OCI-LY3 (cell line): ENCODE measurements at regions not wholly inside any gene's neighbourhood (a gene's known extent, or its start where the extent isn't known, plus 50 kb on each side); places are given as distances from the start of the nearest gene placed in this dataset.

Source experiments
- H2AFZ ChIP-seq: fragments of 200-600, 300-600 bp; shearing (Covaris generic); 2 replicates; pipeline ENCODE4 v1.6.0; 2014; ENCODE audit warnings: antibody characterized with exemption, low read depth, low read length
- H3K27ac ChIP-seq: fragments of 200-600, 300-600 bp; sonication (generic); 2 replicates; pipeline ENCODE4 v1.5.1; 2014; ENCODE audit warnings: mild to moderate bottlenecking, low read length, moderate library complexity, mixed read lengths
- H3K27me3 ChIP-seq: fragments of 200-600, 300-600 bp; sonication (generic); 2 replicates; pipeline ENCODE4 v1.6.1; 2014; ENCODE audit warnings: low read depth, low read length, mixed read lengths
- H3K36me3 ChIP-seq: fragments of 200-600, 300-600 bp; sonication (generic); replicated peaks from 2 replicates; pipeline ENCODE3; 2014; ENCODE audit warnings: low read depth, low read length, mixed read lengths
- H3K4me1 ChIP-seq: fragments of 300-600, 200-600 bp; sonication (generic); 2 replicates; pipeline ENCODE4 v1.6.1; 2014; ENCODE audit warnings: low read length, mixed read lengths
- H3K4me2 ChIP-seq: fragments of 200-600, 300-600 bp; sonication (generic); 2 replicates; pipeline ENCODE4 v1.6.1; 2014; ENCODE audit warnings: low read length, mixed read lengths
- H3K4me3 ChIP-seq: fragments of 300-600, 200-600 bp; sonication (generic); 2 replicates; pipeline ENCODE4 v1.5.1; 2014; ENCODE audit warnings: antibody characterized with exemption, mild to moderate bottlenecking, low read length, moderate library complexity
- H3K79me2 ChIP-seq: fragments of 300-600, 200-600 bp; shearing (Covaris generic); 2 replicates; pipeline ENCODE4 v1.6.1; 2014; ENCODE audit warnings: mild to moderate bottlenecking, low read length, mixed read lengths
- H3K9ac ChIP-seq: fragments of 300-600, 200-600 bp; shearing (Covaris generic); 2 replicates; pipeline ENCODE4 v1.6.0; 2014; ENCODE audit warnings: mild to moderate bottlenecking, low read length, moderate library complexity
- H3K9me3 ChIP-seq: fragments of 200-600, 300-600 bp; shearing (Covaris generic); 2 replicates; pipeline ENCODE4 v1.6.1; 2014; ENCODE audit warnings: low read length, mixed read lengths; ENCODE audit not compliant: insufficient read depth
- H4K20me1 ChIP-seq: fragments of 200-600, 300-600 bp; sonication (generic); 2 replicates; pipeline ENCODE4 v1.6.1; 2016; ENCODE audit warnings: low read length, mixed read lengths; ENCODE audit not compliant: insufficient read depth
- CTCF ChIP-seq: fragments of 200-600, 300-600 bp; sonication (generic); IDR thresholded peaks from 2 replicates; pipeline ENCODE4 v1.5.1; 2014; ENCODE audit warnings: antibody characterized with exemption, low read length, low read depth
- EZH2phosphoT487 ChIP-seq: fragments of 200-600 bp; shearing (Covaris generic); IDR thresholded peaks from 2 replicates; pipeline ENCODE4 v1.6.1; 2018; ENCODE audit warnings: antibody characterized with exemption, mixed run types, low read depth

GRCh38 chr1:242738702-242739645 lies 214.5 kb upstream of the PLD5 start:
- Histone ChIP-seq H3K9me3 (no peaks in the 10 kb centered on the region), H3K27me3 (no peaks in the 10 kb centered on the region; the same call in 1 of the 2 replicates), H2AFZ (no peak overlapping the region), H3K27ac (no peak overlapping the region), H3K79me2 (no peaks in the 10 kb centered on the region), H4K20me1 (no peaks in the 10 kb centered on the region), H3K4me3 (no peak overlapping the region), H3K4me2 (no peak overlapping the region), H3K4me1 (no peaks in the 10 kb centered on the region), H3K9ac (no peak overlapping the region), H3K36me3 (no peaks in the 10 kb centered on the region)
- TF ChIP-seq EZH2phosphoT487 (no peak), CTCF (no peak)

GRCh38 chr1:242736611-242737010 lies 212.1 kb upstream of the PLD5 start:
- H3K4me1 ChIP-seq: no peaks in the 10 kb centered on the region
- no peaks in the 10 kb centered on the region for H3K27me3 ChIP-seq
- H3K9ac ChIP-seq: no peak overlapping the region
- no peak overlapping the region for H3K4me2 ChIP-seq
- no peak overlapping the region for H3K27ac ChIP-seq
- no peaks in the 10 kb centered on the region for H3K79me2 ChIP-seq
- no peaks in the 10 kb centered on the region for H3K9me3 ChIP-seq
- no peak overlapping the region for H3K4me3 ChIP-seq
- no peak overlapping the region for H2AFZ ChIP-seq
- no peaks in the 10 kb centered on the region for H4K20me1 ChIP-seq
- H3K36me3 ChIP-seq: no peaks in the 10 kb centered on the region
- no peak for TF ChIP-seq CTCF
- no peak for TF ChIP-seq EZH2phosphoT487

- Histone ChIP-seq H3K4me3 (no peak overlapping the region), H3K27me3 (no peaks in the 10 kb centered on the region), H3K4me2 (no peak overlapping the region), H3K9ac (no peak overlapping the region), H3K27ac (no peak overlapping the region), H4K20me1 (no peaks in the 10 kb centered on the region), H3K9me3 (no peaks in the 10 kb centered on the region), H3K4me1 (no peaks in the 10 kb centered on the region), H2AFZ (no peak overlapping the region), H3K79me2 (no peaks in the 10 kb centered on the region), H3K36me3 (no peaks in the 10 kb centered on the region)
- TF ChIP-seq EZH2phosphoT487 (no peak), CTCF (no peak)
These were observed 210.8 kb upstream of the PLD5 start for GRCh38 chr1:242735323-242735722.

GRCh38 chr1:242731446-242731845 lies 206.9 kb upstream of the PLD5 start:
- Histone ChIP-seq H2AFZ (no peak overlapping the region), H3K36me3 (no peaks in the 10 kb centered on the region), H3K27me3 (no peaks in the 10 kb centered on the region), H3K79me2 (no peaks in the 10 kb centered on the region), H4K20me1 (no peaks in the 10 kb centered on the region), H3K4me1 (no peaks in the 10 kb centered on the region), H3K4me2 (no peak overlapping the region), H3K9ac (no peak overlapping the region), H3K4me3 (no peak overlapping the region), H3K27ac (no peak overlapping the region), H3K9me3 (no peaks in the 10 kb centered on the region)
- TF ChIP-seq CTCF: no peak
- TF ChIP-seq EZH2phosphoT487: no peak
